Activated CD4-positive, CD25-positive, alpha-beta regulatory T cell (primary cell): ENCODE measurements at regions not wholly inside any gene's neighbourhood (a gene's known extent, or its start where the extent isn't known, plus 50 kb on each side); places are given as distances from the start of the nearest gene placed in this dataset.

Experiments
- DNase-seq, 4 experiments: peaks; one replicate each; lab custom pipeline; 2025; lab: John Stamatoyannopoulos, UW

DNA sequence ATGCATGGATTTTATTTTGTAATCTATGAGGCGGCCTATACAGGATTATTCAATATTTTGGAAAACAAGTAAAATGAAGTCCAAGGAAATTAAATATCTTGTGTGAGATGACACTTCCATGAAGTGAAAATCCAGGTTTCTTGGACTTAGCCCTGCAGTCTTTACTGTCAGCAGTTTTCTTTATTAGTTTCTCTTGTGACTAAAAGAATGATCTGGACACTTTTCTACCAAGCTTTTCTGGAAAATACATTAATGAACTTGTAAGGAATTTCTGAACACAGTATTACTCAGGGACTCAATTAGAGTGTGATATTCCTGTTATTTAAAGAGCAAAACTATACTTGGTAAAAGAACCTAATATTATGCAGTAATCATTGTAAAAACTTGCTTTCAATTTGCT, 610.4 kb upstream of the SLC8A1 start:
- no peak for DNase-seq

DNA sequence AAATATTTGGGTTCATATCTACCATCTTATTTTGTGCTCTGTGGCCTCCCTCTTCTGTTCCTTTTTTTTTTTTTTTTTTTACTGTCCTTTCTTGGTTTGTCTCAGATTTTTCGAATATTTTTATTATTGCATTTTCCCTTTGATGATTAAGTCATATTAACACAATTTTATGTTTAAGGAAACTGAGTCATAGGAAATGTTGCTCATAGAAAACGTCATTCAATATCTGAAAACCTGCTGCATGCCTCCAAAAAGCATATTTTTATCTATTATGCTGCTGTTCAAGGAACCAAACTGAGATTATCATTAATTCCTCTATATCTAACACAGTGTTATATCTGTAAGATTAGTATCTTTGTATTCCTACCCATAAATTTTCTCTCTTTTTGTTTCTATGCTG, 614.3 kb upstream of the SLC8A1 start:
- DNase-seq: no peak

DNA sequence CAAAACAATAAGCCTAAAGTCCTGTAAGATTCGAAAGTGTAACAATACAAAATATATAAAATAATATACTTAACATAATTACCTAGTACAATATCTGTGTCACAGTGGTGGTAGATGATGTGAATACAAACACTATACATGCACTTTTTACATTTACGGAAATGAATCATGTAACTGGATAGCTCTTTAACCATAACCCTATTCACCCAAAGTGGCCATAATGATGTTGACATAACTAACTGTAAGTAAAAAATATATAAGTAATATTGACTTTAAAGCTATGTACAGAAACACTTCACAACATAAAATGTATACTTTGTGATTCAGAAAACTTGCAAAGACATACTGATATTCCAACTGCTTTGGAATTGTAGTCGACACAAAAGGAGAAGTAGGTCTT, 616.9 kb upstream of the SLC8A1 start:
- DNase-seq: no peak

DNA sequence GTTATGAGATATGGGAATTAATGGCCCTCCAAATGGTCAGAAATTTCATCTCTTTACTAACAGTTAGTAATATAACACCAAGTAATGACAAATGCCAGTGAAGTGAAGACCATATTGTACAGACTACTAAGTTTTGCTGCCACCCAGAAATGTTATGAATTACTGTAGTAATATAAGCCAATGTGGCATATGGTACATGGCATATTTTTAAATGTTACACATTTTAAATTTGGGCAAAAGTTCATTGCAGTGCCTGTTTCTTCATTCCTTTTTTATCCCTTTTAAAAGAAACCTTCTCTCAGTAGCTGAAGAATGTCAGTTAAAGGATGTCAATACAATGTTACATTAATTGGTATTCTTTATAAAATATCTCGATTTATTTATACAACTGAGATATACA, 626.5 kb upstream of the SLC8A1 start:
- DNase-seq: no peak

DNA sequence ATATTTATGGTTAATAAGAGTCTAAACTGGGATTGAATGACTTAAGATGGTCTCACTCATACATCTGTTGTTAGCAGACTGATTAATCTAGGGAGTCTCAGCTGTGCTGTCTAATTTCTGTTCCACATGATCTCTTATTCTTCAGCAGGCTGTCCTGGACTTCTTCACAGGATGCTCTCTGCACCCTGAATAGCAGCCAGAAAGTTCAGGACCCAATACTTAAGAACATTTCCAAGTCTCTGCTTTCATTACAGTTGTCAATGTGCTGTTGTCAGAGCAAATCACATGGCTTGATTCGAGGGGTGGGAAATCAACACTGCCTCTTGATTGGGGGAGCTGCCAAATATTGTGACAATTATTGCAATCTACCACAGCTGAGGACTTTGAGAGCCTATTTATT, 627.1 kb upstream of the SLC8A1 start:
- DNase-seq: no peak

DNA sequence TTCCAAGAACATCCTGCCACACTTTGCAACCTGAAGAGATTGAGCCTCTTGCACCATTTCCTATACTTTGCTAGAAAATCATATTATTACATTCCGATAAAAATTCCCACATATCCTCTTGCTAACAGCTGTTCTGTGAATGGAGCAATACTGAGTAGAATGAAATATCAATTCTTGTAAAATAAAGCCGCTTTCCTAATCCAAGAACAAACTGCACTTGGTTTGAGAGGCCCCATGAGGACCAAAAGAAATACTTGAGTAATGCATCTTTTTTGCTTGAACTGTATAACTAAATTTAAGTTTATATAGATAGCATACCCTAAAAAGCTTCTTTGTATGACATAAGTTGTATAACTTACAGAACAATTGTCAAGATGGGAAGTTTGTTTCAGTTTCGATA, 632.4 kb upstream of the SLC8A1 start:
- DNase-seq: no peak

DNA sequence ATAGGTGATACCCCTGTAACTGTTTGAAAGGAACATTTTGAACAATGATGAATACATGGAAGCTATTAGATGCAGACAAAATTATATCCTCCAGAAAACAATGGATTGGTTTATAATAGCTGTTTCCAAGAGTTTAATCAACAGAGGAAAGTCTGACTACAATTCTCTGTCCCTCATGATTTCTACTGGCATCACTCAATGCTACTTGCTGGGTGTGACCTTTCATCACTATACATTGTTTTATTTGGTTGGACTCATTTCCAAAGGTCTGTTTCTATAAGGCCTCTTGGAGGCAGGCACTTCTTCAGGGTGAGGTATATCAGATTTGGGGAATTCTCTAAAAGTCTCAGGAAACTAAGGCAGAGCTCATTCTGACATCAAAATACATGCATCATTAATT, 636.1 kb upstream of the SLC8A1 start:
- DNase-seq: no peak

DNA sequence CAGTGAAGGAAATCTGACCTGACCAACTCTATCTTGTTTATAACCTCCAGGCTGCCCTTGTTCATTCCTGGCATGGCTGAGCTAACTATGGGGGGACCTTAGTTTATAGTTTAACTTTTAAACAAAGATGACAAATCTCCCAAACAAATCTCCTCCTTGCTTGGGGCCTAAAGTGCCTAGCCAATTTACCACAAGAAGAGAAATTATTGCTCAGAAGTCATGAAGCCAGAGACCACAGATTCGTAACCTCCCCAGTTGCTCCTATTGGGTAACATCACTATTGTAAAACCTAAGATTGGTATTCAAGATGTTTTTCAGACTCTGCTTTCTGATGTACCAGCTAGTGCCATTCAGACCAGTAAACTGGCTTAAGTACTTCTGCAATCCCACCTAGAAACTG, 649.4 kb upstream of the SLC8A1 start:
- DNase-seq: no peak

DNA sequence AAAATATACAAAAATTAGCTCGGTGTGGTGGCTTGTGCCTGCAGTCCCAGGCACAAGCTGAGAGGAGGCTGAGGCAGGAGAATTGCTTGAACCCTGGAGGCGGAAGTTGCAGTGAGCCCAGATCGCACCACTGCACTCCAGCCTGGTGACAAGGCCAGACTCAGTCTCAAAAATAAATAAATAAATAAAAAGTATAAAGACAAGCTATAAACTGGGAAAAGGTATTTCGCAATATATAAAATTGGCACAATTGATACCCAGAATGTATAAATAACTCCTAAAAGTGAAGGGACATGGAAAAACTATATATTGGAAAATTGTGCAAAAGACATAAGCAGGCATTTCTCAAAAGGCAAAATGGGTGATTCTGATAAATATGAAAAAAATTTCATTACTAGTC, 657.9 kb upstream of the SLC8A1 start:
- no peak for DNase-seq

DNA sequence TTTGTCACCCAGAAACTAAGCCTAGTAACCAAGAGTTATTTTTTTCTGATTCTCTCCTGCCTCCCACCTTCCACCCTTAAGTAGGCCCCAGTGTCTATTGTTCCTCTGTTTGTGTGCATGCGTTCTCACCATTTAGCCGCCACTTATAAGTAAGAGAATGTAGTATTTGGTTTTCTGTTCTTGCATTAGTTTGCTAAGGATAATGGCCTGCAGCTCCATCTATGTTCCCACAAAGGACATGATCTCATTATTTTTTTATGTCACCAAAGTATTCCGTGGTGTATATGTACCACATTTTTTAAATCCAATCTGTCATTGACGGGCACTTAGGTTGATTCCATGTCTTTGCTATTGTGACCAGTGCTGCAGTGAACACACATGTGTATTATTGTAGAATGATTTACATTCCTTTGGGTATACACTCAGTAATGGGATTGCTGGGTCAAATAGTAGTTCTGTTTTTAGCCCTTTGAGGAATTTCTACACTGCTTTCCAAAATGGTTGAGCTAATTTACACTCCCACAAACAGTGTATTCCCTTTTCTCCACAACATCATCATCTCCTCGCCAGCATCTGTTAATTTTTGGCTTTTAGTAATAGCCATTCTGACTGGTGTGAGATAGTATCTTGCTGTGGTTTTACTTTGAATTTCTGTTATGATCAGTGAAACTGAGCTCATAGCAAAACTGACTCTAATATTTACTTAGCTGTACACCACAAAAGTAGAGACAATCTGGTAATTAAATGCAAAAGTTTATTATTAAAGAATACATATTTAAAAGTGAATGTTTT, 660.1 kb upstream of the SLC8A1 start:
- DNase-seq: no peak

DNA sequence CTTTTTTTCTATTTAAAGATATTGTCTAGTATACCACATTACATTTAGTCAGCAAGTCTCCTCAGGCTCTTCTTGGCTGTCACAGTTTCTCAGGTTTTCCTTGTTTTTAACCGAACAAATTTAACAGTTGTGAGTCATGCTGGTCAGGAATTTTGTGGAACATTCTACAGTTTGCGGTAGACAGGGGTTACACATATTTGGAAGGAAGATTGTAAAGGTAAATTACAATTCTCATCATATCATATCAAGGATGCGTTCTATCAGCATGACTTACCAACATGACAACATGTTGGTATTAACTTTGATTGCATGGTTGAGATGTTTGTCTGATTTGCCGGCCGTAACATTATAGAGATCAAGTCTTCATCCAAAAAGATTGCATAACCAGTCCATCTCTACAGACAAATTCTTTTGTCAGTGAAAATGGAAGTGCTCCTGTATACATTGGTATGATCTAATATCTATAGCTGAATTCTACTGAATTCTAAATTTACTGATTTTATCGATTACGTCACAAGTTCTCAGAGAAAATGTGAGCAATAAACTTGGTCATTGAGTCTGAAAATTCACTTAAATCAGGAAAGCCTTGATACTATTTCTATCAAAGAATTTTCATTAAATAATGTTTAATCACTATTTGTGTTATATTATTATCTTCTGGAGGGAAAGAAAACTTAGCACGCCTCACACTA, 664.4 kb upstream of the SLC8A1 start:
- no peak for DNase-seq

DNA sequence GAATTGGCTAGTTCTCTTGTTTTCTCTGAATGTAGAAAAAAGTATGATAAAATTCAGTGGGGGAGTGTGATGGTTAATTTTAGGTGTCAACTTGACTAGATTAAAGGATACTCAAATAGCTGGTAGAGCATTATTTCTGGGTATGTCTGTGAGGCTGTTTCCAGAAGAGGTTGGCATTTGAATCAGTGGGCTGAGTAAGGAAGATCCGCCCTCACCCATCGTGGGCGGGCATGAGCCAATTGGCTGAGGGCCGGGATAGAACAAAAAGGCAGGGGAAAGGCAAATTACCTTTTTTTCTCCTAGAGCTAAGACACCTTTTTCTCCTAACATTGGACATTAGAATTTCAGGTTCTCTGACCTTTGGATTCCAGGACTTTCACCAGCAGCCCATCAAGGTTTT, 667.6 kb upstream of the SLC8A1 start:
- no peak for DNase-seq

DNA sequence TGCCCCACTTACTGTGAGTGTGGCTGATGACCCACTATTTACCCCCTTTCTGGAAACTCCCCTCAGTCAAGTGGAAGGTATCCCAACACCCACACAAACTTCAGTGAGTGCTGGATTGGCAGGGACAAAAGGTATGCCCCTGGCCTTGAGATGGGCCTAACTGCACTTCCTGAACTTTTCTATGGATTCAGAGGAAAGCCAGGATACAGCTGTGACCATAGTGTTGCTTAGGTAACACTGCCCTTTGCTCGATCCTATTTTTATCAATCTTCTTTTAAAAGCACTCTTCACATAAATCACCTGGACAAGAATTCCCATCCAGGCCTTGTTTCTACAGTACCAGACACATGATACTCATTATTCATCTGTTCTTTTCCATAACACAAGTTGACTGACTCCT, 671.5 kb upstream of the SLC8A1 start:
- DNase-seq: no peak

DNA sequence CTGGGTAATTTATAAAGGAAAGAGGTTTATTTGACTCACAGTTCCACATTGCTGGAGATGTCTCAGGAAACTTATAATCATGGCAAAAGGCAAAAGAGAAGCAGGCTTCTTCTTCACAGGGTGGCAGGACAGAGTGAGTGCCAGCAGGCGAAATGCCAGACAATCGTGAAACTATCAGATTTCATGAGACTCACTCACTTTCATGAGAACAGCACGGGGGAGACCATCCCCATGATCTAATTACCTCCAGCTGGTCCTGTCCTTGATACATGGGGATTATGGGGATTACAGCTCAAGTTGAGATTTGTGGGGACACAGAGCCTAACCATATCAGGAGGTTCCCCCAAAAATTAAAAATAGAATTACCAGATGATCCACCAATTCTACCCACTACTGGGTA, 675.5 kb upstream of the SLC8A1 start:
- no peak for DNase-seq

DNA sequence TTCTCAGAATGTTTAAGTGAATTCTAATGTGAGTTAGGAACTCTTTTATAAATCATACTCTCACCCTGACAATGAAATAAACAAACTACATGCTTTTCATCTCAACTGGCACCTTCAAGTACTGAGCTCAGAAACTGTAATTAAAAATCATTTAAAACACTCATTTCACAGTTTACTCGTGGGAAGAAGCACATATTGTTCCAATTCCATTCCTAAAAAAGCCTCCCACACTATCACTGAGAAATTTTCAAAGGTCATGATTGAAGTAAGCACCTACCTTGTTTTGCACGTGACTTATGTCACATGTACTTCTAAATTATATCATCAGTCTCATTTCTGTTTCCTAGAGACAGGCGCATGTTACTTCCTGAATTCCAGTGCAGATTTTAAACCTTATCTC, 678.1 kb upstream of the SLC8A1 start:
- DNase-seq: no peak

DNA sequence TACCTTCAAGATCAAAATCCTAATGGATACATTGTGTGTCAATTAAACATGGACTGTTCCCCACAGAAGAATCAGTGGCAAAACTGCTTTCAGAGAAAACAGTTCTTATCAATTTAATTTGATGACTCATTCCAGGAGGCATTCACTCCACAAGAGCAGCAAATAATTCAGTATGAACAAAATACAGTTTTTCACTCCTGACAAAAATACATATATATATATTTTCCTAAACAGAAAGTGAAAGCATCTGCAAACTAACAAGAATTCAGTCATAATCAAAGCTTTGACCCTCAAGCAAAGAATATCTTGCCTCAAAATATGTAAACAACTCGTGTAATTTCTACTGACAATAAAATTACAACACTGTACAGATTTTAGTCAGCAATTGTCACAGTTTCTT, 685.1 kb upstream of the SLC8A1 start:
- no peak for DNase-seq

DNA sequence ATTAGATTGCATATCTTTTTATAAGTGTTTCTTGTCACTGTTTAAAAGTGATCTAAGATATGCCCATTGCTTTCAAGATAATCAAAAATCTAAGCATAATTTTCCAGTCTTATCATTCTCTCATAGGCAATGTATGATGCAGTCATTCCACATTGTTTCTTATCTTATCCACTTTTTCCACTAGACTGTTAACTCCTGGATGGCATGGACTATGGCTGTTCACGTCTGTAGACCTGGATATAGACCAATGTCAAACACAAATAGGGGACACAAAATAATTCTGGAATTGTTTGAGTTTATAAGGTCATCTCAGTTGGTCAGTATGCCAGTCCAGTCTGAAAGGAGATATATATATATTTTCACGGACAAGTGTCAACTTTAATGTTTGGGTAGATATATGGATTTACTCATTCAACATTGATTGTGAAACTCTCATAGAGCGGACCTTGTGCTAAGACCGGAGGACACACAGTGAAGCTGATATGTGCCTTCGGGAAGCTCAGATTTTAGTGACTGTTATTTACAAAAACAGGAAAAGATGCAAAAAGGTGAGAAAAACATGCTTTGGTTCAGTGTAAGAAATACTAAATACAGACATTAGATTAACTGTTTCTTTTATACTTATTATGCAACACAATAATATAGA, 689.4 kb upstream of the SLC8A1 start:
- no peak for DNase-seq

DNA sequence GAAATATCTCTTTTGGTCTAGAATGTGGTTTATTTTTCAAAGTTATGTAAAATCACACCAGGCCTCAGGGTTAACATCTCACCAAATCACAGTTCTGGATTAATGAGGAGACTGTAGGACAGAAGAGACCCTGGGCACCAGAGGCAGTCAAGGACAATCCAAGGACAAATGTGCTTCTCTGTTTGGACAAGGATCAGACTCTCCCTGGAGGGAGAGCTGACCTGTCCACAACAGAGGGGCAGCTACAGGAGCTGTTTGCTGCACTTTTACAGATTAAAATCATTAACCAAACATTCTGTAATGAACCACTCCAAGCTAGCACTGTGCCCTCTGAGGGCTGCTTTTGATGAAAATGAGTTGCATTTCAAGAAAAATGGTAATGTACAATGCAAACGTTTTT, 690.6 kb upstream of the SLC8A1 start:
- DNase-seq: no peak

DNA sequence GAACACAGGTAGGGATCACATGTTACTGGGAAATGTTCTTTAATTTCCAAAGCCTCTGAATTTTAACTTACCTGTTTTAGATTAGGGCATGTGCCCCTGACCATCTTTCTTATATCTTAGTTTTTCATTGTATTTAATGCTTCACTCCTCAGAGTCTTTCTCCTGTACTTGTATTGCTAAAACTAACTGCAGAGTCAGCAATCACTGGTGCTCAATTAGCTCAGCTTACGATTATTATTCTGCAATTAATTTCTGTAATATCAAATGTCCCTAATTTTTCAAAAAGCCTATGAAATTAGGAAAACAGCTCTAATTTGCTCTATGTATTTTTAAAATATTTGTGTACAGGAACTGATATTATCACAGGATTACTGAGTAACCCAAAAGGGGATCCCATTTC, 693.2 kb upstream of the SLC8A1 start:
- no peak for DNase-seq

DNA sequence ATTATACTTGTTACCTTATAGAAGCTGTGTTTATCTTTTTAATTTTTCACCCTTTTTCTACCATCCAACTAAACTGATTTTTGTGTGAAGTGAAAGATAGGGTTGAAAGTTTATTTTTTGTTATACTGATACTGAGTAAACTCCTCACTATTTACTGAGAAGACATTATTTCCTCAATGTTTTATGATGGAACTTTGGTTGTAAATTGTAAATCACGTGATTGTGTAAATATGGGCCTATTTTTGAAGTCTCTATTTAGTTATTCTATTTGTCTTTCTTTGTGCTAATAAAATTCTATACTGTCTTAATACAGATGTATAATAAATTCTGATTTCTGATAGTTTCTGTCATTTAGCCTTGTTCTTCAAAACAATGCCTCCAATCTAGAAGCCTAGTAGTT, 697.2 kb upstream of the SLC8A1 start:
- DNase-seq: no peak

DNA sequence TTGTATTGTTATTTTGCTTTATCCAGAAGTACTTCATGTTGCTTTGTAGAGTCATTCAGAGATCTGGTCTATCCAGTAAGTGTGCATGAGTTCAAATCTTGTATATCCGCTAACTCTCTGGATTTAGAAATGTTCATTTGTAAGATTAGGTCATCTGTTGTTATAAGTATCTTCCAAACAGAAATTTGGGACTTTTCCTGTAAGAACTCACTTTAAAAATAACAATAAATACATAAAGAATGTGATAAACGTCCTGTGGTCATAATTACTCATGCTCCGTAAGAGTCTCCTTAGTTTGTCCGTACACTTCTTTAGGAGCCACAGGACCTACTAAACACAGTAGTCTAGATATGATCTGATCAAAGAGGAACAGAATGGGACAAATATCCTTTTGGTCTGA, 699.9 kb upstream of the SLC8A1 start:
- DNase-seq: no peak

DNA sequence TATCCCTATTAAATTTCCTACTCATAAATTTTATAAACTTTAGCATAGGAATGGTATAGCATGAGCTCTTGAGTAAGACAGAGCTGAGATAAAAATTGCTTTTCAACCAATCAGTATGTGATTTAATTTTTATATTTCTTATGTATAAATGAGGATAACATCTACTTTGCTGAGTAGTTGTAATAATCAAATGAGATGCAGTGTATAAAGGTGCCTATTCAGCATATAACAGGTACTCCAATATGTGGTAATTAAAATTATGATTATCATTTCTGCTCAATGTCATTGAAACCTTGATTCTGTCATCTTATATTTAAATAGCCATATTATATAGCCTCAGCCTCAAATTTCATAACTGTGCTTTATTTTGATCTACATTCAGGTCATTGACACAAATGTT, 700.4 kb upstream of the SLC8A1 start:
- DNase-seq: no peak

DNA sequence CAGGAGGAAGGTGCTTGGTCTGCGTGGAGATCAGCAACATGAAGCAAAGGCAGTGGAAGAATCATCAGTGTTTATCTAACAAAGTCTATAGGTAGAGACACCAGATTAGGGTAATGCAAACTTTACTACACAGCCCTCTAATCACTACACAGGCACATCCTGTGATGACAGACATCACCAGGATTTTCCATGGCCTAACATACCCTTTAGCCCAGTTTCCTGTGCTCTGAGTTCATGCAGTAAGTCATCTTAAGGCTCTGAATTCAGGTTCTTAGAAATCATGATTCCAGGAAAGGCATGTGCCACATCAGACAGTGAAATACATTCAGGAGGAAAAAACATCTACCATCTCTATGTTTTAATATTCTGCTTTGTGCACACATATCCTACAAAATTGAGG, 708.5 kb upstream of the SLC8A1 start:
- DNase-seq: no peak

DNA sequence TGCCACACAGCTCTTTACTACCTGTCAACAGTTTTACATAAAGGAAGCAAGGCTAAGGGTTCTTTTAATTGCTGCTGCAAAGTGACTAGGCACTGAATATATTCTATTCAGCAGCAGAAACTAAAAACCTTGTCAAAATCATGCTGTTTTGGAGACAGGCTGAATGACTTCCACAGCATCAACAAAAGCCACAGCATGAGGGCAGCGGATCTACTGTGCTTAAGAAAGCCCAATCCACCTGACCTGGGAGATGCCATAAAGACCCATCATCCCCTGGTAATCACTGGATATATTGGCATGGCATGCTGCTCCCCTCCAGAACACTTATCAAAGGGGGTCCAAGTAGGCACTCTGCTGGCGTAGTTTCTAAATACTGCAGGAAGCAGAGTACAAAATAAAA, 715.1 kb upstream of the SLC8A1 start:
- no peak for DNase-seq
